H9 (cell line): ENCODE measurements at regions not wholly inside any gene's neighbourhood (a gene's known extent, or its start where the extent isn't known, plus 50 kb on each side); places are given as distances from the start of the nearest gene placed in this dataset.

Experiments used
- DNase-seq: peaks from one replicate; pipeline ENCODE4 v3.0.0-alpha.2; 2017
- H2AFZ ChIP-seq: one replicate; pipeline ENCODE4 v1.6.1; 2013; ENCODE audit warnings: mild to moderate bottlenecking, low read length, control low read depth, moderate library complexity
- H2AK5ac ChIP-seq: 2 replicates; pipeline ENCODE4 v1.6.1; 2013; ENCODE audit warnings: low read length, control low read depth, mixed read lengths; ENCODE audit not compliant: insufficient read length
- H2BK120ac ChIP-seq: one replicate; pipeline ENCODE4 v1.6.1; 2013; ENCODE audit warnings: low read depth, mild to moderate bottlenecking, low read length, control low read depth, inconsistent platforms; ENCODE audit not compliant: poor library complexity, severe bottlenecking
- H2BK12ac ChIP-seq: 2 replicates; pipeline ENCODE4 v1.6.1; 2013; ENCODE audit warnings: low read length, control low read depth, mixed read lengths, low read depth; ENCODE audit not compliant: insufficient read length
- H2BK15ac ChIP-seq: 2 replicates; pipeline ENCODE4 v1.6.1; 2013; ENCODE audit warnings: low read depth, low read length, control low read depth
- H2BK20ac ChIP-seq: one replicate; pipeline ENCODE4 v1.6.1; 2013; ENCODE audit warnings: low read depth, mild to moderate bottlenecking, low read length, control low read depth, inconsistent platforms; ENCODE audit not compliant: poor library complexity, severe bottlenecking
- H2BK5ac ChIP-seq: 2 replicates; pipeline ENCODE4 v1.6.1; 2013; ENCODE audit warnings: low read length, control low read depth, mixed read lengths; ENCODE audit not compliant: insufficient read length
- H3K14ac ChIP-seq: 2 replicates; pipeline ENCODE4 v1.6.1; 2013; ENCODE audit warnings: low read length, control low read depth; ENCODE audit not compliant: insufficient read depth
- H3K18ac ChIP-seq: 2 replicates; pipeline ENCODE4 v1.6.1; 2013; ENCODE audit warnings: low read depth, mild to moderate bottlenecking, mixed read lengths, low read length, control low read depth; ENCODE audit not compliant: insufficient read length
- H3K23ac ChIP-seq: 2 replicates; pipeline ENCODE4 v1.6.1; 2013; ENCODE audit warnings: low read length, control low read depth, mixed read lengths, low read depth; ENCODE audit not compliant: insufficient read length
- H3K23me2 ChIP-seq: 2 replicates; pipeline ENCODE4 v1.6.1; 2013; ENCODE audit warnings: low read depth, mild to moderate bottlenecking, mixed read lengths, low read length, control low read depth; ENCODE audit not compliant: insufficient read length, poor library complexity, severe bottlenecking
- H3K27ac ChIP-seq: 2 replicates; pipeline ENCODE4 v1.5.1; 2013; ENCODE audit warnings: low read length, control low read depth, mixed read lengths, low read depth; ENCODE audit not compliant: insufficient read length
- H3K27me3 ChIP-seq: 2 replicates; pipeline ENCODE4 v1.6.1; 2013; ENCODE audit warnings: low read length, control low read depth, inconsistent platforms; ENCODE audit not compliant: insufficient read depth
- H3K4ac ChIP-seq: 2 replicates; pipeline ENCODE4 v1.6.1; 2013; ENCODE audit warnings: low read depth, mild to moderate bottlenecking, control low read depth, inconsistent platforms, low read length, moderate library complexity
- H3K4me1 ChIP-seq: 2 replicates; pipeline ENCODE4 v1.6.1; 2013; ENCODE audit warnings: low read length, control low read depth, inconsistent platforms; ENCODE audit not compliant: insufficient read depth
- H3K4me2 ChIP-seq: 2 replicates; pipeline ENCODE4 v1.6.1; 2013; ENCODE audit warnings: low read length, control low read depth, mixed read lengths; ENCODE audit not compliant: insufficient read length, insufficient read depth
- H3K56ac ChIP-seq: 2 replicates; pipeline ENCODE4 v1.6.1; 2013; ENCODE audit warnings: low read depth, mild to moderate bottlenecking, mixed read lengths, low read length, control low read depth; ENCODE audit not compliant: insufficient read length
- H3K79me1 ChIP-seq: 2 replicates; pipeline ENCODE4 v1.6.1; 2013; ENCODE audit warnings: low read depth, mild to moderate bottlenecking, moderate library complexity, low read length, control low read depth, inconsistent platforms; ENCODE audit not compliant: insufficient read depth, poor library complexity, severe bottlenecking
- H3K79me2 ChIP-seq: 2 replicates; pipeline ENCODE4 v1.6.1; 2013; ENCODE audit warnings: low read length, control low read depth, inconsistent platforms; ENCODE audit not compliant: insufficient read depth
- H3K9ac ChIP-seq: 2 replicates; pipeline ENCODE4 v1.6.1; 2013; ENCODE audit warnings: low read length, control low read depth, mixed read lengths; ENCODE audit not compliant: insufficient read length; ENCODE audit errors: extremely low read depth
- H3K9me3 ChIP-seq: one replicate; pipeline ENCODE4 v1.6.1; 2013; ENCODE audit warnings: low read depth, low read length, inconsistent platforms; ENCODE audit not compliant: control insufficient read depth
- H3T11ph ChIP-seq: one replicate; pipeline ENCODE4 v1.6.1; 2013; ENCODE audit warnings: mild to moderate bottlenecking, low read length, control low read depth, inconsistent platforms
- H4K20me1 ChIP-seq: one replicate; pipeline ENCODE4 v1.6.1; 2013; ENCODE audit not compliant: control insufficient read depth, insufficient read length, insufficient read depth
- H4K5ac ChIP-seq: 2 replicates; pipeline ENCODE4 v1.6.1; 2013; ENCODE audit warnings: low read depth, mild to moderate bottlenecking, mixed read lengths, low read length, control low read depth; ENCODE audit not compliant: insufficient read length
- H4K8ac ChIP-seq: replicated peaks from 2 replicates; pipeline ENCODE4 v1.6.1; 2013; ENCODE audit warnings: low read length, control low read depth, mixed read lengths, low read depth; ENCODE audit not compliant: insufficient read length
- H4K91ac ChIP-seq: 2 replicates; pipeline ENCODE4 v1.6.1; 2013; ENCODE audit warnings: low read depth, mild to moderate bottlenecking, moderate library complexity, mixed read lengths, low read length, control low read depth; ENCODE audit not compliant: insufficient read length
- H3K27ac Mint-ChIP-seq, 3 experiments: 2 replicates in 2 of 3; 3 replicates in 1 of 3; pipeline ENCODE4 v1.8.0; 2020 to 2021; ENCODE audit warnings: mixed read lengths in 3 of 3, mild to moderate bottlenecking in 1 of 3, moderate library complexity in 1 of 3
- H3K27me3 Mint-ChIP-seq: 2 replicates; pipeline ENCODE4 v1.8.0; 2021; ENCODE audit warnings: low read depth, mild to moderate bottlenecking, moderate library complexity, mixed read lengths
- H3K36me3 Mint-ChIP-seq, 3 experiments: 2 replicates in 2 of 3; 3 replicates in 1 of 3; pipeline ENCODE4 v1.8.0; 2020 to 2021; ENCODE audit warnings: low read depth in 3 of 3, mixed read lengths in 3 of 3; ENCODE audit not compliant: insufficient read depth in 1 of 3
- H3K4me1 Mint-ChIP-seq, 2 experiments: 2 replicates each; pipeline ENCODE4 v1.8.0; 2020; ENCODE audit warnings: mixed read lengths in 2 of 2
- H3K4me3 Mint-ChIP-seq, 2 experiments: 2 replicates in 1 of 2; 3 replicates in 1 of 2; pipeline ENCODE4 v1.8.0; 2020 to 2021; ENCODE audit warnings: mild to moderate bottlenecking in 2 of 2, mixed read lengths in 2 of 2, moderate library complexity in 1 of 2
- H3K9me3 Mint-ChIP-seq, 2 experiments: 2 replicates in 1 of 2; 3 replicates in 1 of 2; pipeline ENCODE4 v1.8.0; 2020; ENCODE audit warnings: mild to moderate bottlenecking in 2 of 2, mixed read lengths in 2 of 2, moderate library complexity in 1 of 2
- CTCF ChIP-seq: fragments of 200-600 bp; sonication (generic); conservative IDR thresholded peaks from 3 replicates; pipeline ENCODE4 v1.8.0; 2021; ENCODE audit warnings: antibody characterized with exemption, mild to moderate bottlenecking
- WGBS: extraction: QIAGEN DNeasy Blood & Tissue Kit; methylation state at CpG from one replicate; pipeline ENCODE4 v1.1.7; 2013; ENCODE audit warnings: missing lambda C conversion rate, low lambda C conversion rate, mixed read lengths; ENCODE audit not compliant: insufficient read length; ENCODE audit errors: extremely low coverage; 5-methylcytosine and 5-hydroxymethylcytosine counted together

DNA sequence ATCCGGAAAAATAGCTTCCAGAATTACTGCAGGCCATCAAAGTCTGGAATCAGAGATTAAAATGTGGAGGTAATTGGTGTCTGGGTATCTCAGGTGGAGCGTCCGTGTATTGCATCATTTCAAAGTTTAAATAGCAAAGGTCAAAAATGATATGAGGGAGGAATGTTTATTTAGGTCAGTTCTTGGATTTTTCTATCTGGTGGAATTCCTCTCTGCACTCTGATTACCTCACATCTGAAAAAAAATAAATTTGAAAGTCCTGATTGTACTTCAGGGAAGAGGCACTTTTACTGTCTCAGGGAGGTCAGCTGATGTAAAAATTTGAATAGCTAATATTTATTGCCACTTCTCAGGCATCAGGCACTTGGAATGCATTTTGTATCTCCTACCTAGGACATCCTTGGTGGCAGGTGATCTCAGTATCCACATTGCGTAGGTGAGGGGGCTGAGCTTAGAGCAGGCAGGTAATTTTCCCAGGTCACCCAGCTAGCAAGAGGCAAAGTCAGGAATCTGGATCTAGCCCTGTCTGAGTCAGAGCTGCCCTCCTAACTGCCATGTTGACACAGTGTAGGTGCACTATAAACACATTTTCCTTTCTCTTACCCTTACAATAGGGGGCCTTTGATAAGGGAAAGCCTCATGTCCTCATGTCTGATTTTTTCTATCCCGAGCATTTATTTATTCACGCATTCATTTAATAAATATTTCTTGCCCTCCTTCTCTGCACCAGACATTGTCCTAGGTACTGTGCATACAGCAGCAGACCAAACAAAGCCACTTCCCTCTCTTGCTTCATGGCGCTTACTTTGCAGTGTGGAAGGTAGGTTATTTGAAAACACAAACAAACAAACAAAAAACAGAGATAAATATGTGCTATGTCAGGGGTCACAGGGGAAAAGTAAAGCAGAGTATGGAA is 454.3 kb downstream of the HAPSTR1 start:
- Mint-ChIP-seq H3K27ac (no peak overlapping the region), H3K4me3 (no peak overlapping the region), H3K27me3 (no peaks in the 10 kb centered on the region), H3K36me3 (no peaks in the 10 kb centered on the region), H3K4me1 (peaks cover 4 to 12% of the 10 kb centered on the region in 2 experiments; a peak in 2 of 4 replicates), H3K9me3 (no peaks in the 10 kb centered on the region)
- H3K4me1 ChIP-seq, result no peaks in the 10 kb centered on the region
- no peak overlapping the region for H3K18ac ChIP-seq
- WGBS, result no CpG with 5 or more reads among the region's 7 CpGs
- no peak overlapping the region for H2AK5ac ChIP-seq
- no peaks in the 10 kb centered on the region for H3K27me3 ChIP-seq
- no peak overlapping the region for H2AFZ ChIP-seq
- H3K27ac ChIP-seq, result no peak overlapping the region
- no peak overlapping the region for H3K23ac ChIP-seq
- no peaks in the 10 kb centered on the region for H3K23me2 ChIP-seq
- no peak for TF ChIP-seq CTCF
- no peak overlapping the region for H2BK20ac ChIP-seq
- H3K4me2 ChIP-seq, result no peak overlapping the region
- H2BK15ac ChIP-seq, result no peak overlapping the region
- no peak overlapping the region for H2BK12ac ChIP-seq
- no peak overlapping the region for H2BK120ac ChIP-seq
- no peak overlapping the region for H3K9ac ChIP-seq
- H3K79me1 ChIP-seq, result no peaks in the 10 kb centered on the region
- H4K20me1 ChIP-seq, result no peaks in the 10 kb centered on the region
- H3T11ph ChIP-seq, result no peak overlapping the region
- H2BK5ac ChIP-seq, result no peak overlapping the region
- H4K8ac ChIP-seq, result no peak overlapping the region
- H3K9me3 ChIP-seq, result no peaks in the 10 kb centered on the region
- H3K14ac ChIP-seq, result no peak overlapping the region
- no peak overlapping the region for H4K5ac ChIP-seq
- H3K4ac ChIP-seq, result no peak overlapping the region
- no peak overlapping the region for H4K91ac ChIP-seq
- H3K79me2 ChIP-seq, result no peaks in the 10 kb centered on the region
- no peak for DNase-seq
- H3K56ac ChIP-seq, result no peak overlapping the region
